ENCODE measurements at regions not wholly inside any gene's neighbourhood (a gene's known extent, or its start where the extent isn't known, plus 50 kb on each side); places are given as distances from the start of the nearest gene placed in this dataset.

DNA sequence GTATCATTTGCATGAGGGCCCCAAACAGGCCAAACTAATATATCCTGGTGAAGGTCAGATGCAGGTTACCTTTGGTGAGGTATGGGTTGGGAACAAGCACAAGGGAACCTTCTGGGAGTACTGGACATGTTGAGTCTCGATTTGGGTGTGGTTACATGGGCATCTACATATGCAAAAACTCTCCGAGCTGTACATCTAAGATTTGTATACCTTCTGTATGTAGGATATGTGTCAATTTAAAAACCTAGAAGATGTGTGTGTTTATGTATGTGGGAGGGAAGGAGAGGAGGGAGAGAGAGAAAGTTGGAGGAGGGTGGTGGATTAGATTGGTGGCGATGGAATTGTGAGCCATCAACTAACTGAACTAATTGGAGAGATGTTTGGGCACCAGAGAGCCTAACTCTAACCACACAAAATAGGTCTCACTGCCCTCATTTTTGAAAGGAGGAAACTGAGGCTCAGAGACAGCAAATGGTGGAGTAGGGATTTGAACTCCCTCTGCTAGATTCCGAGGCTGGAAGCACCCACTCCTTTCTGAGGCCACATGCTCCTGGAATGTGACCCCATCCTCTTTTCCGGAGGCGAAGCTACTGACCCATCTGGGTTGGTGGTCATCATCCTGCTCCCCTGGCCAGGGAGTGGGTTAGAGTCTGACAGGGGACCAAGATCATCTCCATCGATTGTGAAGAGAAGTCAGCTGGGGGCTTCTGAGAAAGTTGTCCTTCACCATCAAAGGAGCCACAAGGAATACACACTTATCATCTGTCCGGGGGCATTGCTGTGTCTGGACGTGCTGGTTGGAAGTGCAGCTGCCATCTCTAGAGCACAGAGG, 107.3 kb upstream of the MYCN start:
- TF ChIP-seq, protein P1, sequence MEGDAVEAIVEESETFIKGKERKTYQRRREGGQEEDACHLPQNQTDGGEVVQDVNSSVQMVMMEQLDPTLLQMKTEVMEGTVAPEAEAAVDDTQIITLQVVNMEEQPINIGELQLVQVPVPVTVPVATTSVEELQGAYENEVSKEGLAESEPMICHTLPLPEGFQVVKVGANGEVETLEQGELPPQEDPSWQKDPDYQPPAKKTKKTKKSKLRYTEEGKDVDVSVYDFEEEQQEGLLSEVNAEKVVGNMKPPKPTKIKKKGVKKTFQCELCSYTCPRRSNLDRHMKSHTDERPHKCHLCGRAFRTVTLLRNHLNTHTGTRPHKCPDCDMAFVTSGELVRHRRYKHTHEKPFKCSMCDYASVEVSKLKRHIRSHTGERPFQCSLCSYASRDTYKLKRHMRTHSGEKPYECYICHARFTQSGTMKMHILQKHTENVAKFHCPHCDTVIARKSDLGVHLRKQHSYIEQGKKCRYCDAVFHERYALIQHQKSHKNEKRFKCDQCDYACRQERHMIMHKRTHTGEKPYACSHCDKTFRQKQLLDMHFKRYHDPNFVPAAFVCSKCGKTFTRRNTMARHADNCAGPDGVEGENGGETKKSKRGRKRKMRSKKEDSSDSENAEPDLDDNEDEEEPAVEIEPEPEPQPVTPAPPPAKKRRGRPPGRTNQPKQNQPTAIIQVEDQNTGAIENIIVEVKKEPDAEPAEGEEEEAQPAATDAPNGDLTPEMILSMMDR (IDR thresholded peaks at IDR 0.05) = no peak
- no peak for TF ChIP-seq POLR2A (IDR thresholded peaks at IDR 0.05)
